ENCODE measurements at regions not wholly inside any gene's neighbourhood (a gene's known extent, or its start where the extent isn't known, plus 50 kb on each side); places are given as distances from the start of the nearest gene placed in this dataset.

DNA sequence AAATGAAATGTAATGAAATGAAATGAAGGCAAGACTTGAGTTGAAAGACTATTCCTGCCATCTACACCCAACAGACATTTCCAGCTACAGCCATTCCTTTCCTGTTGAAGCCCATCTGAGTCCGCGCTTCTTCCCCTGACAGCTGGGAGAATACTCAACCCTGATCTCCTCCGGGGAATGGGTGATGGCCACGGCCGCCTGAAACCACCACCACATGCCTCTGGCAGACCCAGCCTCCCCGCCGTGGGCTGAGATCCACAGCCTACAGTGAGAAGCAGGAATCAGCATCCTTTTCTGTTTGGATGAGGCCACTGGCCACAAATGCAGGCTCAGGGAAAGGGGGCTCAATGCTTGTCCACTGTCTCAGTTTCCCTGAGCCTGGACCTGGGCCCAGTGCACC lies 130.3 kb downstream of the NCOR2 start:
- Histone ChIP-seq H3K27me3 (no peaks in the 10 kb centered on the region), H3K27ac (no peak overlapping the region), H3K4me3 (replicated peaks in 1 of 3) (no peak overlapping the region), H3K9me3 (no peaks in the 10 kb centered on the region), H3K4me1 (peaks cover 0 to 19% of the 10 kb centered on the region in 2 donors), H3K36me3 (peaks cover 0 to 7% of the 10 kb centered on the region in 2 donors)
- no peak for DNase-seq
- TF ChIP-seq, protein P1, sequence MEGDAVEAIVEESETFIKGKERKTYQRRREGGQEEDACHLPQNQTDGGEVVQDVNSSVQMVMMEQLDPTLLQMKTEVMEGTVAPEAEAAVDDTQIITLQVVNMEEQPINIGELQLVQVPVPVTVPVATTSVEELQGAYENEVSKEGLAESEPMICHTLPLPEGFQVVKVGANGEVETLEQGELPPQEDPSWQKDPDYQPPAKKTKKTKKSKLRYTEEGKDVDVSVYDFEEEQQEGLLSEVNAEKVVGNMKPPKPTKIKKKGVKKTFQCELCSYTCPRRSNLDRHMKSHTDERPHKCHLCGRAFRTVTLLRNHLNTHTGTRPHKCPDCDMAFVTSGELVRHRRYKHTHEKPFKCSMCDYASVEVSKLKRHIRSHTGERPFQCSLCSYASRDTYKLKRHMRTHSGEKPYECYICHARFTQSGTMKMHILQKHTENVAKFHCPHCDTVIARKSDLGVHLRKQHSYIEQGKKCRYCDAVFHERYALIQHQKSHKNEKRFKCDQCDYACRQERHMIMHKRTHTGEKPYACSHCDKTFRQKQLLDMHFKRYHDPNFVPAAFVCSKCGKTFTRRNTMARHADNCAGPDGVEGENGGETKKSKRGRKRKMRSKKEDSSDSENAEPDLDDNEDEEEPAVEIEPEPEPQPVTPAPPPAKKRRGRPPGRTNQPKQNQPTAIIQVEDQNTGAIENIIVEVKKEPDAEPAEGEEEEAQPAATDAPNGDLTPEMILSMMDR (IDR thresholded peaks at IDR 0.05) = no peak
- no peak for TF ChIP-seq POLR2A (IDR thresholded peaks at IDR 0.05)
- intact Hi-C loops (cut with DNase I) = no loop called here
- WGBS, 2 donors = 88 to 89% methylated on average over 7 of the region's 7 CpGs

DNA sequence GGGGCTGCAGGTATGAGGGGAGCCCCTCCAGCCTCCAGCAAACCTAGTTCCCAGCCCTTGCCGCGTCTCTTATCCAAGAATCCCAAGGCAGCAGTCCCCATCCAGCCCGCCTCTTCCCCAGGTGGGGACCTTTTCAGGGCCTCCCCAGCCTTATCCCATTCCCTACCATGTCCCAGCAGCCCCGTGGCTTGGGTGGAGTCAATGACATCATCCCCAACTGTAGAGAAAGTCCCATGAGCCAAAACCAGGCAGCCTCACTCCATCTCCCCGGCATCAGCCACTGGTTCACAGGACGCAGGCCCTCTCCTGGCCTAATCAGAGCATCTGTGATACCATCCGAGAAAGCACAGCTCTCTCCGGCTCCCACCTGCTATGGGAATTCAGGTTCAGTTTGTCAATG lies 131.0 kb downstream of the NCOR2 start:
- H3K9me3 ChIP-seq = no peaks in the 10 kb centered on the region
- peaks cover 0 to 7% of the 10 kb centered on the region in 2 donors for H3K36me3 ChIP-seq
- H3K27ac ChIP-seq = no peak overlapping the region
- no peak for DNase-seq
- no peak overlapping the region for H3K4me3 ChIP-seq (replicated peaks in 1 of 3)
- no peaks in the 10 kb centered on the region for H3K27me3 ChIP-seq
- H3K4me1 ChIP-seq = peaks cover 0 to 14% of the 10 kb centered on the region in 2 donors
- TF ChIP-seq, protein P1 (IDR thresholded peaks at IDR 0.05) = no peak
- TF ChIP-seq POLR2A (IDR thresholded peaks at IDR 0.05) = no peak
- intact Hi-C loops (cut with DNase I) = no loop called here
- 87 to 88% methylated on average over 8 of the region's 8 CpGs for WGBS, 2 donors

DNA sequence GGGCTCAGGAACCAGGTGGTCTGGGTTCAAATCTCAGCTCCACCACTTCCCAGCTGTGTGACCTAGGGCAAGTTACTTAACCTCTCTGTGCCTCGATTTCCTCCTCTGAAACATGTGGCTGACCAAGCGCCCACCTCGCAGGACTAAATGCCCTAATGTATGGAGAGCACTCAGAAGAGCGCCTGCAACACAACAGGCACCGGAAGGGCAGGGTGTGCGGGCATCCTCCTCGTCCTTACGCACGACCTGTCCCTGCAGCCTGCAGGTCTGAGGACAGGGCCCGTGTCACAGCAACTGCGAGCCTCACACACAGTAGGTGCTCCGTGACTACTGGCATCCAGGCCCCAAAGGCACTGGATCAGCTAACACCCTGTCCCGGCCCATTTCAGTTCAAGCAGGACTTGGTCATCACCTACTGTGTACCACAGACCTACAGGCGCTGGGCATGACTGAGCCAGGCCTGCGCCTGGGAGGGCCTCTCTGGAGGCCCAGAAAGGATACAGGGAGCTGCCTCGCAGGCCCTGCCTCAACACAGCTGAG lies 131.5 kb downstream of the NCOR2 start:
- no peak overlapping the region for H3K27ac ChIP-seq
- H3K36me3 ChIP-seq = peaks cover 0 to 8% of the 10 kb centered on the region in 2 donors
- no peak overlapping the region for H3K4me3 ChIP-seq (replicated peaks in 1 of 3)
- WGBS, 2 donors = 98 to 100% methylated on average over 10 to 16 of the region's 16 CpGs
- peaks cover 0 to 12% of the 10 kb centered on the region in 2 donors for H3K4me1 ChIP-seq
- no peaks in the 10 kb centered on the region for H3K27me3 ChIP-seq
- intact Hi-C loops (cut with DNase I) = no loop called here
- no peaks in the 10 kb centered on the region for H3K9me3 ChIP-seq
- no peak for DNase-seq
- TF ChIP-seq POLR2A (IDR thresholded peaks at IDR 0.05) = no peak
- TF ChIP-seq, protein P1 (IDR thresholded peaks at IDR 0.05) = no peak

DNA sequence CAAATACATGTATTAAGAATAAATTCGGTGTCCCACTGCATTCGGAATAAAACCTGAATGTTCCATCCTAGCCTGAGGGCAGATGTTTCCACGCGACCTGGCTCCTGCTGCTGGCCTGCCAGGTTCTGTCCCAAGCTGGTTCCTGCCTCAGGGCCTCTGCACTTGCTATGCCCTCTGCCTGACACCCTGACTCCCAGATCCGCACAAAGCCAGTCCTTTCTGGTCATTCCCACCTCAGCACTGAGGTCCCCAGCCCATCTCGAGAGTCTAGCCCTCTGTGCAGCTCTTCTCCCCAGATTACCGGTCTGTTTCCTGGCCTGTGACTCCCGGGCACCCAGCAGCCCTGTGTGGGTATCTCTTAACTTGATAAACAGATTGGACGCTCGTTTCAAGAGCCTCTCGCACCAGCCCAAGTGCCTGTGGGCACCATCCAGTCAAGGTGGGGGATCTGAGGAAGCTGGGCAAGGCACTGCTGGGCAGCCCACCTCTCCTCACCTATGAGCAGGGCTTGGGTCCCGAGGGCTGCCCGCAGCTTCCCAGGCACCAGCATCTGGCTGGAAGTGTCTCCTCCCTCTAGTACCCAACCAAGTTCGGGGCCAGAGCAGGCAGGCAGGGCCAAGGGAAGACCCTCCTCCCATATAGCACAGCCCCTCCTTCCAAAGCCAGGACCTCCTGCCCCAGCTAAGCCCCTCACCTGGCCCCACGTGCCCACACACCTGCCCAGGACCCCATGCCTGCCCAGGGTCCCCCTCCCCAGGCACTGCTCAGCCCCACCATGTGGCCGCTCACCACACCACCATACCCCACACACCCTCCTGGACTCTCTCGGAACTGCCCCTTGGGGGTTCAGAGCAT lies 132.2 kb downstream of the NCOR2 start:
- no peaks in the 10 kb centered on the region for H3K9me3 ChIP-seq
- H3K36me3 ChIP-seq = peaks cover 4 to 15% of the 10 kb centered on the region in 2 donors
- DNase-seq = no peak
- WGBS, 2 donors = 82% methylated on average over 14 to 15 of the region's 17 CpGs
- TF ChIP-seq, protein P1 (IDR thresholded peaks at IDR 0.05) = no peak
- no peak for TF ChIP-seq POLR2A (IDR thresholded peaks at IDR 0.05)
- no peak overlapping the region for H3K27ac ChIP-seq
- peaks cover 0 to 5% of the 10 kb centered on the region in 2 donors for H3K4me1 ChIP-seq
- H3K4me3 ChIP-seq (replicated peaks in 1 of 3) = no peak overlapping the region
- intact Hi-C loops (cut with DNase I) = no loop called here
- H3K27me3 ChIP-seq = no peaks in the 10 kb centered on the region

DNA sequence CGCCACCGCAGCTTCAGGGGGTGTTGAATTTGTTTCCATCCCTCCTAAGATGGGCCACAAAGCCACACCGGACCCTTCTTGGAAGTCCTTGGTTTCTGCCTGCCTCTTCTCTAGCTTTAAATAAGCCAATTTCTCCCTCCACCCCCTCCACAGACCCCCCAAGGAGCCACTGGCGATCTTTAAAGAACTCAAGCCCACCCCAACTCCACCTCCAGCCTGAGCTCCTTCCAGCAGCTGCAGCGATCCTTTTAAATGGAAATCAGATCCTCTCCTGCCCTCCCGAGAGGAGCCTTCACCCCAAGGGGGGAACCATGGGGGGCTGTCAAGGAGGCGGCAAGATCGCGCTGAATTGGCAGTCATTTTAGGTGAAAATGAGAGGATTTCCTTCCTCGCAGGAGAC lies 133.1 kb downstream of the NCOR2 start:
- Histone ChIP-seq H3K9me3 (no peaks in the 10 kb centered on the region), H3K4me1 (no peaks in the 10 kb centered on the region), H3K27me3 (no peaks in the 10 kb centered on the region), H3K36me3 (peaks cover 13 to 21% of the 10 kb centered on the region in 2 donors), H3K4me3 (replicated peaks in 1 of 3) (no peak overlapping the region), H3K27ac (no peak overlapping the region)
- no peak for DNase-seq
- TF ChIP-seq, protein P1 (IDR thresholded peaks at IDR 0.05) = no peak
- TF ChIP-seq POLR2A (IDR thresholded peaks at IDR 0.05) = no peak
- 91 to 94% methylated on average over 10 of the region's 10 CpGs for WGBS, 2 donors
- intact Hi-C loops (cut with DNase I) = no loop called here

Data from thyroid gland (tissue), 4 donors.